ENCODE measurements at regions not wholly inside any gene's neighbourhood (a gene's known extent, or its start where the extent isn't known, plus 50 kb on each side); places are given as distances from the start of the nearest gene placed in this dataset.
"Not testable (repeated sequence)": the region's sequence is repeated elsewhere in the genome, so short reads cannot be mapped to it uniquely, and the experiment has no call there.

DNA sequence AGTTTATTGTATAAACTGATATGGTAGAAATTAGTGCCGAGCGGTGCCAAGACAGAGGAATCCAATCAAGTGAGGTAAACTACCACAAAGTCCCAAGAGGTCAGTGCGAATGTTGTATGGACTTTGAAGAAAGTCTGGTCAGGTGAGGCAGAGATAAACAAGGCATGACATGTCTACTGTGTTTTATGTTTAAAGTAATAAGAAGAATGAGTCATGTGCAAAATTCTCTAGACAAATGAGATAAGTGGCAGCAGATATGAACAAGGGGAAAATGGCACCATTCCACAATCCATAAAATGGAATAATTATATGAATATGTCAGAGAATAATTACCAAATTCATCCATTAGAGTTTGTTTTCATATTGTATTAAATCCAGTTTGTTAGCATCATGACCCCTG is 364.1 kb upstream of the CCNH start (continued):
- TF ChIP-seq STAT1 (IDR thresholded peaks at IDR 0.05; ENCODE audit: unreplicated experiment) (no peak), CREB1 (CRISPR knock-in tag; IDR thresholded peaks at IDR 0.05; ENCODE audit: low read depth) (no peak)
- TF ChIP-seq, protein P1, sequence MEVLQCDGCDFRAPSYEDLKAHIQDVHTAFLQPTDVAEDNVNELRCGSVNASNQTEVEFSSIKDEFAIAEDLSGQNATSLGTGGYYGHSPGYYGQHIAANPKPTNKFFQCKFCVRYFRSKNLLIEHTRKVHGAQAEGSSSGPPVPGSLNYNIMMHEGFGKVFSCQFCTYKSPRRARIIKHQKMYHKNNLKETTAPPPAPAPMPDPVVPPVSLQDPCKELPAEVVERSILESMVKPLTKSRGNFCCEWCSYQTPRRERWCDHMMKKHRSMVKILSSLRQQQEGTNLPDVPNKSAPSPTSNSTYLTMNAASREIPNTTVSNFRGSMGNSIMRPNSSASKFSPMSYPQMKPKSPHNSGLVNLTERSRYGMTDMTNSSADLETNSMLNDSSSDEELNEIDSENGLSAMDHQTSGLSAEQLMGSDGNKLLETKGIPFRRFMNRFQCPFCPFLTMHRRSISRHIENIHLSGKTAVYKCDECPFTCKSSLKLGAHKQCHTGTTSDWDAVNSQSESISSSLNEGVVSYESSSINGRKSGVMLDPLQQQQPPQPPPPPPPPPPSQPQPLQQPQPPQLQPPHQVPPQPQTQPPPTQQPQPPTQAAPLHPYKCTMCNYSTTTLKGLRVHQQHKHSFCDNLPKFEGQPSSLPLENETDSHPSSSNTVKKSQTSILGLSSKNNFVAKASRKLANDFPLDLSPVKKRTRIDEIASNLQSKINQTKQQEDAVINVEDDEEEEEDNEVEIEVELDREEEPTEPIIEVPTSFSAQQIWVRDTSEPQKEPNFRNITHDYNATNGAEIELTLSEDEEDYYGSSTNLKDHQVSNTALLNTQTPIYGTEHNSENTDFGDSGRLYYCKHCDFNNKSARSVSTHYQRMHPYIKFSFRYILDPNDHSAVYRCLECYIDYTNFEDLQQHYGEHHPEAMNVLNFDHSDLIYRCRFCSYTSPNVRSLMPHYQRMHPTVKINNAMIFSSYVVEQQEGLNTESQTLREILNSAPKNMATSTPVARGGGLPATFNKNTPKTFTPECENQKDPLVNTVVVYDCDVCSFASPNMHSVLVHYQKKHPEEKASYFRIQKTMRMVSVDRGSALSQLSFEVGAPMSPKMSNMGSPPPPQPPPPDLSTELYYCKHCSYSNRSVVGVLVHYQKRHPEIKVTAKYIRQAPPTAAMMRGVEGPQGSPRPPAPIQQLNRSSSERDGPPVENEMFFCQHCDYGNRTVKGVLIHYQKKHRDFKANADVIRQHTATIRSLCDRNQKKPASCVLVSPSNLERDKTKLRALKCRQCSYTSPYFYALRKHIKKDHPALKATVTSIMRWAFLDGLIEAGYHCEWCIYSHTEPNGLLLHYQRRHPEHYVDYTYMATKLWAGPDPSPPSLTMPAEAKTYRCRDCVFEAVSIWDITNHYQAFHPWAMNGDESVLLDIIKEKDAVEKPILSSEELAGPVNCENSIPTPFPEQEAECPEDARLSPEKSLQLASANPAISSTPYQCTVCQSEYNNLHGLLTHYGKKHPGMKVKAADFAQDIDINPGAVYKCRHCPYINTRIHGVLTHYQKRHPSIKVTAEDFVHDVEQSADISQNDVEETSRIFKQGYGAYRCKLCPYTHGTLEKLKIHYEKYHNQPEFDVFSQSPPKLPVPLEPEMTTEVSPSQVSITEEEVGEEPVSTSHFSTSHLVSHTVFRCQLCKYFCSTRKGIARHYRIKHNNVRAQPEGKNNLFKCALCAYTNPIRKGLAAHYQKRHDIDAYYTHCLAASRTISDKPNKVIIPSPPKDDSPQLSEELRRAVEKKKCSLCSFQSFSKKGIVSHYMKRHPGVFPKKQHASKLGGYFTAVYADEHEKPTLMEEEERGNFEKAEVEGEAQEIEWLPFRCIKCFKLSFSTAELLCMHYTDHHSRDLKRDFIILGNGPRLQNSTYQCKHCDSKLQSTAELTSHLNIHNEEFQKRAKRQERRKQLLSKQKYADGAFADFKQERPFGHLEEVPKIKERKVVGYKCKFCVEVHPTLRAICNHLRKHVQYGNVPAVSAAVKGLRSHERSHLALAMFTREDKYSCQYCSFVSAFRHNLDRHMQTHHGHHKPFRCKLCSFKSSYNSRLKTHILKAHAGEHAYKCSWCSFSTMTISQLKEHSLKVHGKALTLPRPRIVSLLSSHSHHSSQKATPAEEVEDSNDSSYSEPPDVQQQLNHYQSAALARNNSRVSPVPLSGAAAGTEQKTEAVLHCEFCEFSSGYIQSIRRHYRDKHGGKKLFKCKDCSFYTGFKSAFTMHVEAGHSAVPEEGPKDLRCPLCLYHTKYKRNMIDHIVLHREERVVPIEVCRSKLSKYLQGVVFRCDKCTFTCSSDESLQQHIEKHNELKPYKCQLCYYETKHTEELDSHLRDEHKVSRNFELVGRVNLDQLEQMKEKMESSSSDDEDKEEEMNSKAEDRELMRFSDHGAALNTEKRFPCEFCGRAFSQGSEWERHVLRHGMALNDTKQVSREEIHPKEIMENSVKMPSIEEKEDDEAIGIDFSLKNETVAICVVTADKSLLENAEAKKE (CRISPR knock-in tag; IDR thresholded peaks at IDR 0.05), result no peak

DNA sequence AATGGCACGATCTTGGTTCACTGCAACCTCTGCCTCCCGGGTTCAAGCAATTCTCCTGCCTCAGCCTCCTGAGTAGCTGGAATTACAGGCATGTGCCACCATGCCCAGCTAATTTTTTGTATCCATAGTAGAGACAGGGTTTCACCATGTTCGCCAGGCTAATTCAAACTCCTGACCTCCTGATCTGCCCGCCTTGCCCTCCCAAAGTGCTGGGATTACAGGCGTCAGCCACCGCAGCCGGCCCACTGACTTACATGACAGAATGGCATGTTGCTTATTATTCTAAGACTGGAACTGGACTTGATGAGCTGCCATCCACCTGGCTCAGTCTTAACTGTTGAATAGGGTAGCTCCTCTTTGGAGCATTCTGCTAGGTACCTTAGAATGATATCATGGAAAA is 363.6 kb upstream of the CCNH start:
- not testable (repeated sequence) for H3K9me3 Mint-ChIP-seq; H3K36me3 Mint-ChIP-seq (ENCODE audit: low read depth); ATAC-seq; H3K4me2 ChIP-seq; H3K27me3 Mint-ChIP-seq (ENCODE audit: insufficient read depth, low read depth, poor library complexity); H3K27ac ChIP-seq (ENCODE audit: low read depth); H3K79me2 ChIP-seq (replicated peaks; ENCODE audit: insufficient read depth); H3K4me3 ChIP-seq; H3K36me3 ChIP-seq (ENCODE audit: insufficient read depth); H2AFZ ChIP-seq; H4K20me1 ChIP-seq (replicated peaks; ENCODE audit: insufficient read depth); H3K4me3 Mint-ChIP-seq; DNase-seq (ENCODE audit: low spot score); H3F3A ChIP-seq (replicated peaks; ENCODE audit: low read depth); H3K27me3 ChIP-seq (ENCODE audit: insufficient read depth); H3K9me2 ChIP-seq (ENCODE audit: insufficient read depth); H3K27ac Mint-ChIP-seq
- peaks cover 17% of the 10 kb centered on the region for H3K4me1 ChIP-seq (ENCODE audit: insufficient read depth)
- peaks cover 18% of the 10 kb centered on the region for H3K4me1 Mint-ChIP-seq

DNA sequence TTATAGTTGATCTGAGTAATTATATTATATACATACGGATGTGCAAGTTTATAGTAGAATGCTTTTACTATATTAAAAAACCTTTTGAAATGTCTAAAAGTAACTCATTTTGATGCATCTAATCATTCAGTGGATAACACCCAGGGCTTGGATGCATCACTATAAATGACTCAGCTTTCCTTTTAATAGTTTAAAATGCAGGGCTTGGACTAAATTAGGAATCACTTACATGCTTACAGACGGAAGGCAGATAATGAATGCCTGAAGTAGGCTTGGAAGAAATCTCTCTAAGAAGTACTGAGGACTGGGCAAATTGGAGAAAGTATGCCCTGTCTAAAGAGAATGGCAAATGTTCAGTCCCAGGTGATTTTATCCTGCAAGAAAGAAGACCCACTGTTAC is 362.5 kb upstream of the CCNH start:
- no peaks in the 10 kb centered on the region for H3K9me2 ChIP-seq (ENCODE audit: insufficient read depth)
- no peak overlapping the region for H3K4me3 ChIP-seq
- Mint-ChIP-seq H3K4me3 (no peak overlapping the region), H3K36me3 (ENCODE audit: low read depth) (no peaks in the 10 kb centered on the region), H3K27ac (no peak overlapping the region), H3K9me3 (no peaks in the 10 kb centered on the region), H3K4me1 (peaks cover 18% of the 10 kb centered on the region), H3K27me3 (ENCODE audit: insufficient read depth, low read depth, poor library complexity) (no peaks in the 10 kb centered on the region)
- H2AFZ ChIP-seq, result no peak overlapping the region
- H3K27me3 ChIP-seq (ENCODE audit: insufficient read depth), result no peaks in the 10 kb centered on the region
- no peaks in the 10 kb centered on the region for H3K79me2 ChIP-seq (replicated peaks; ENCODE audit: insufficient read depth)
- peaks cover 15% of the 10 kb centered on the region for H3K4me1 ChIP-seq (ENCODE audit: insufficient read depth)
- no peak for ATAC-seq
- H3K27ac ChIP-seq (ENCODE audit: low read depth), result no peak overlapping the region
- H3K4me2 ChIP-seq, result no peak overlapping the region
- H4K20me1 ChIP-seq (replicated peaks; ENCODE audit: insufficient read depth), result no peaks in the 10 kb centered on the region
- no peaks in the 10 kb centered on the region for H3K36me3 ChIP-seq (ENCODE audit: insufficient read depth)
- TF ChIP-seq CREB1 (CRISPR knock-in tag; IDR thresholded peaks at IDR 0.05; ENCODE audit: low read depth) (no peak), JUNB (IDR thresholded peaks at IDR 0.05; ENCODE audit: unreplicated experiment) (no peak), STAT1 (IDR thresholded peaks at IDR 0.05; ENCODE audit: unreplicated experiment) (no peak), EZH2 (IDR thresholded peaks at IDR 0.05; ENCODE audit: low read depth, unreplicated experiment) (no peak), ZNF331 (CRISPR knock-in tag; IDR thresholded peaks at IDR 0.05; ENCODE audit: low read depth) (no peak)
- DNase-seq (ENCODE audit: low spot score), result no peak
- H3F3A ChIP-seq (replicated peaks; ENCODE audit: low read depth), result no peaks in the 10 kb centered on the region

Data from GM23338 (cell line).